ENCODE measurements at regions not wholly inside any gene's neighbourhood (a gene's known extent, or its start where the extent isn't known, plus 50 kb on each side); places are given as distances from the start of the nearest gene placed in this dataset.

DNA sequence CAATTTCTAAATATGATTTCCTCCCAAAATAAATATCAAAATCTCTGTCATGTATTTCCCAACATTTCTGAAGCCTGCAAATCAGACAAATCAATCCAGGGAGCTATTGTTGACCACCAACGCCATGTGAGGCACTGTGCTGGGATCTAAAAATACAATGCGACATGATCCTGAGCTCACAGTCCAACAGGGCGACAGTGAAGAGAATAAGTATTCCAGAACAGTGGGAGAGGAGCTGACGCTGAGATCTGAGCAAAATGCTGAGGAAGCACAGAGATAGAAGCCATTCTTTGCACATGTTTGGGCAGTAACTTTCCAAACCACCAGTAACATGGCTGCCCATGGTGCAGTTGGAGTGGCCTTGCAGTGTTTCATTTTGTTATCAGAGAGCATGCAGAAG is 412.5 kb downstream of the LRATD1 start:
- TF ChIP-seq TARDBP (IDR thresholded peaks at IDR 0.05; ENCODE audit: borderline replicate concordance) (no peak), JUND (IDR thresholded peaks at IDR 0.05; ENCODE audit: low read depth, low read length) (no peak), MXI1 (IDR thresholded peaks at IDR 0.05; ENCODE audit: low read depth, low read length) (no peak)
- TF ChIP-seq, protein P1, sequence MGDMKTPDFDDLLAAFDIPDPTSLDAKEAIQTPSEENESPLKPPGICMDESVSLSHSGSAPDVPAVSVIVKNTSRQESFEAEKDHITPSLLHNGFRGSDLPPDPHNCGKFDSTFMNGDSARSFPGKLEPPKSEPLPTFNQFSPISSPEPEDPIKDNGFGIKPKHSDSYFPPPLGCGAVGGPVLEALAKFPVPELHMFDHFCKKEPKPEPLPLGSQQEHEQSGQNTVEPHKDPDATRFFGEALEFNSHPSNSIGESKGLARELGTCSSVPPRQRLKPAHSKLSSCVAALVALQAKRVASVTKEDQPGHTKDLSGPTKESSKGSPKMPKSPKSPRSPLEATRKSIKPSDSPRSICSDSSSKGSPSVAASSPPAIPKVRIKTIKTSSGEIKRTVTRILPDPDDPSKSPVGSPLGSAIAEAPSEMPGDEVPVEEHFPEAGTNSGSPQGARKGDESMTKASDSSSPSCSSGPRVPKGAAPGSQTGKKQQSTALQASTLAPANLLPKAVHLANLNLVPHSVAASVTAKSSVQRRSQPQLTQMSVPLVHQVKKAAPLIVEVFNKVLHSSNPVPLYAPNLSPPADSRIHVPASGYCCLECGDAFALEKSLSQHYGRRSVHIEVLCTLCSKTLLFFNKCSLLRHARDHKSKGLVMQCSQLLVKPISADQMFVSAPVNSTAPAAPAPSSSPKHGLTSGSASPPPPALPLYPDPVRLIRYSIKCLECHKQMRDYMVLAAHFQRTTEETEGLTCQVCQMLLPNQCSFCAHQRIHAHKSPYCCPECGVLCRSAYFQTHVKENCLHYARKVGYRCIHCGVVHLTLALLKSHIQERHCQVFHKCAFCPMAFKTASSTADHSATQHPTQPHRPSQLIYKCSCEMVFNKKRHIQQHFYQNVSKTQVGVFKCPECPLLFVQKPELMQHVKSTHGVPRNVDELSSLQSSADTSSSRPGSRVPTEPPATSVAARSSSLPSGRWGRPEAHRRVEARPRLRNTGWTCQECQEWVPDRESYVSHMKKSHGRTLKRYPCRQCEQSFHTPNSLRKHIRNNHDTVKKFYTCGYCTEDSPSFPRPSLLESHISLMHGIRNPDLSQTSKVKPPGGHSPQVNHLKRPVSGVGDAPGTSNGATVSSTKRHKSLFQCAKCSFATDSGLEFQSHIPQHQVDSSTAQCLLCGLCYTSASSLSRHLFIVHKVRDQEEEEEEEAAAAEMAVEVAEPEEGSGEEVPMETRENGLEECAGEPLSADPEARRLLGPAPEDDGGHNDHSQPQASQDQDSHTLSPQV (IDR thresholded peaks at IDR 0.05): no peak
- TF ChIP-seq, protein P2, sequence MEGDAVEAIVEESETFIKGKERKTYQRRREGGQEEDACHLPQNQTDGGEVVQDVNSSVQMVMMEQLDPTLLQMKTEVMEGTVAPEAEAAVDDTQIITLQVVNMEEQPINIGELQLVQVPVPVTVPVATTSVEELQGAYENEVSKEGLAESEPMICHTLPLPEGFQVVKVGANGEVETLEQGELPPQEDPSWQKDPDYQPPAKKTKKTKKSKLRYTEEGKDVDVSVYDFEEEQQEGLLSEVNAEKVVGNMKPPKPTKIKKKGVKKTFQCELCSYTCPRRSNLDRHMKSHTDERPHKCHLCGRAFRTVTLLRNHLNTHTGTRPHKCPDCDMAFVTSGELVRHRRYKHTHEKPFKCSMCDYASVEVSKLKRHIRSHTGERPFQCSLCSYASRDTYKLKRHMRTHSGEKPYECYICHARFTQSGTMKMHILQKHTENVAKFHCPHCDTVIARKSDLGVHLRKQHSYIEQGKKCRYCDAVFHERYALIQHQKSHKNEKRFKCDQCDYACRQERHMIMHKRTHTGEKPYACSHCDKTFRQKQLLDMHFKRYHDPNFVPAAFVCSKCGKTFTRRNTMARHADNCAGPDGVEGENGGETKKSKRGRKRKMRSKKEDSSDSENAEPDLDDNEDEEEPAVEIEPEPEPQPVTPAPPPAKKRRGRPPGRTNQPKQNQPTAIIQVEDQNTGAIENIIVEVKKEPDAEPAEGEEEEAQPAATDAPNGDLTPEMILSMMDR (IDR thresholded peaks at IDR 0.05 in 2 of 3, conservative IDR thresholded peaks at IDR 0.05 in 1 of 3; ENCODE audit: control insufficient read depth in 2 of 3, extremely low read depth in 1 of 3, insufficient read depth in 1 of 3, low read depth in 3 of 3, low read length in 3 of 3): no peak

All from GM12878 (cell line).